Keratinocyte (primary cell): ENCODE measurements at regions not wholly inside any gene's neighbourhood (a gene's known extent, or its start where the extent isn't known, plus 50 kb on each side); places are given as distances from the start of the nearest gene placed in this dataset.

Experiments
- CTCF ChIP-seq, 3 experiments: IDR thresholded peaks in 1 of 3; conservative IDR thresholded peaks in 1 of 3; optimal IDR thresholded peaks in 1 of 3; 2 replicates in 2 of 3; 3 replicates in 1 of 3; pipeline versions ENCODE3 to v1.5.1; 2011; ENCODE audit warnings: low read length in 3 of 3, mild to moderate bottlenecking in 3 of 3, moderate library complexity in 2 of 3, control low read depth in 1 of 3, inconsistent platforms in 1 of 3; ENCODE audit not compliant: insufficient read depth in 2 of 3; ENCODE audit errors: extremely low read depth in 1 of 3
- EZH2 ChIP-seq: IDR thresholded peaks from one replicate; pipeline ENCODE4 v1.6.1; 2012; ENCODE audit warnings: inconsistent platforms, mild to moderate bottlenecking, low read length, moderate library complexity

DNA sequence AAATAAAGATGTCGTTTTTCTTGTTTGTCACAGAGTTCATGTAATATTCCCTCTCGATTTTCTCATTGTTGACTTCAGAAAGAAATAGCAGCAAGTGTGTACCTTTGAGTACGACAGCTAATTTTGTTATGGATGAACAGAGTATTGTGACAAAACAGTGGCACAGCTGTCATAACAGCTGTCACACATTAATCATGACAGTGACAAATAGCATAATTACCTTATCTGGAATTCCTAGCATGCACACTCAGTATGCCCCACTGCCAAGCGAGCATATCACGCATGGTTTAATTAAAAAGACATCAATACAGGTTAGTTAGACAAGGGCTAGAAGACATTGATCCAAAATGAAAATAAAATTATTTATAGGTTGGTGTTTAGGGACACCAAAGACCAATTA lies 375.1 kb downstream of the SPATA31D1 start:
- TF ChIP-seq CTCF (optimal IDR thresholded peaks at IDR 0.05 in 1 of 3, IDR thresholded peaks at IDR 0.05 in 1 of 3, conservative IDR thresholded peaks at IDR 0.05 in 1 of 3; ENCODE audit: extremely low read depth in 1 of 3, insufficient read depth in 2 of 3, low read length in 3 of 3) (no peak), EZH2 (no peak)
